GM18861 (cell line): ENCODE measurements at regions not wholly inside any gene's neighbourhood (a gene's known extent, or its start where the extent isn't known, plus 50 kb on each side); places are given as distances from the start of the nearest gene placed in this dataset.

Experiments used
- ATAC-seq: cut with Tn5 transposase; IDR thresholded peaks from one replicate; pipeline ENCODE4 v1.9.1; 2021; ENCODE audit not compliant: unreplicated experiment

- no peak for ATAC-seq
Measured at GRCh38 chr7:12741951-12742575, 54.6 kb downstream of the ARL4A start.

DNA sequence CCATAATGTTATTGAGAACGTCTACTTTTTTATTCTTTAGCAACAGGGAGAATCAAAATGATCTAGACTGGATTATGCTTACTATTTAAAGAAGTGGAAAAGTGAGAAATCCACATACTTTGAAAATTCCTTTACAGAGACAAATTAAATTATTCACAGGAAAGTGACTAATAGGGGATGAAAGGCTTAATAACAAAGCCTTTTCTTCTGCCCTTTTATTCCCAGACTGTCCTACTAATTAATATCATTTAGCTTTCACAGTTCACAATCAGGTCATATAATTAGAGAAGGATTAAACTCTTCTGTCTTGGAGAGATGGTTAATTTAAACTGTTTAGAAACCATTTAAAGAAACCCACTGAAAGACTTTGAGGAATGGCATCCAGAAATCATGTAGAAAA, 58.8 kb downstream of the ARL4A start:
- ATAC-seq: no peak

GRCh38 chr7:12747687-12748306, 60.4 kb downstream of the ARL4A start:
- ATAC-seq: no peak

DNA sequence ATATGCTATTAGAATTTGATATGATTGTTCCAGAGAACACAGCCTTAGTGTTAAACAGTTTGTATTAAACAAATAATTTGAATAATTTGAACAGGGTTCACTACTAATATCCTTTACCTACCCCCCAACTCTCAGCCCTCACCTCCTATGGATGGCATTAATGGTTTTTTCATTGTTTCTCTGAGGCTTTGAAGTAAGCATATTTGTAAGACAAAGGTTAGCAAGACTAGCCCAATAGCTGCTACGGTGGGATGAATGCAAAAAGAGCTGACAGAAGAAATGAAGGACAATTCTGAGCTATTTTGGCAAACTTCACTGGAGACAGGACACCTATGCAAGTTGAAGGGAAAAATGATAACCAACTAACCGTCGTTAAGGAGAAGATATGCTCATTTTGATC, 61.6 kb downstream of the ARL4A start:
- ATAC-seq: no peak

GRCh38 chr7:12749746-12750145, 62.3 kb downstream of the ARL4A start:
- ATAC-seq: no peak

DNA sequence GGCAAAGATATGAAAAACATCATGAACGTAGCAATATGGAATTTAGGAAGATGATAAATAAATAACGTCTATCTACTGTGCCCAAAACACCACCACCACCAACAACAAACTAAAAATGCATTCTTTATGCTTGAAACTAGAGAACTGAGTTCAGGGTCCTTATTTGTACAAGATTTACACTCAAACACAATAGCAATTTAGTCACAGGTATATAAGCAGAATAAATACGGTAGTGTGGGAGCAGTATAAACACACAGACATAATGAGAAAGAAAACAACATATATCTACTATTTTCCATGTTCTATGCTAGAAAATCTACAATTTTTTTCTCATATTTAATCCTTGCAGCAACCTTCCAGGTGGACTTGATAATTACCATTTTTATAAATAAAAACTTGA, 64.3 kb downstream of the ARL4A start:
- ATAC-seq: no peak

DNA sequence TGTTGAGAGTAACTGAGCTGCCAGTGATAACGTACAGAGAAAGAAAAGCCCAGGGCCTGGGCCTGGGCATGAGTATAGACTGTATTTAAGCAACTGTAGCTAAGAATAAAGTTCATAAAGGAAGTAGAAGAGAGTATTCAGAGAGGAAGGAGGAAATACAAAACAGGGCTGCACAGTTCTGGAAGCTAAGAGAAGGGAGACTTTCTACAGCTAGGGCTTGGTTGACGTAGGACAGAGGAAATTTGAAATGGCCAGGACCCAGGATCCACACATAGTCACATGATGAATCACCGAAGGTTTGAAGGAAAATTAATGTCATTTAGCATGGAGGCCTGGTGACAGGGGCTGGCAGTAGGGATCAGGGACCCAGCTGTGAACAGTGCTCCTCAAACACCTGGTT, 66.7 kb downstream of the ARL4A start:
- no peak for ATAC-seq

- ATAC-seq: no peak
Measured at GRCh38 chr7:12756821-12757220, 69.4 kb downstream of the ARL4A start.

GRCh38 chr7:12757443-12757842, 70.0 kb downstream of the ARL4A start:
- no peak for ATAC-seq

- ATAC-seq: no peak
Measured at GRCh38 chr7:12759151-12759550, 71.7 kb downstream of the ARL4A start.

DNA sequence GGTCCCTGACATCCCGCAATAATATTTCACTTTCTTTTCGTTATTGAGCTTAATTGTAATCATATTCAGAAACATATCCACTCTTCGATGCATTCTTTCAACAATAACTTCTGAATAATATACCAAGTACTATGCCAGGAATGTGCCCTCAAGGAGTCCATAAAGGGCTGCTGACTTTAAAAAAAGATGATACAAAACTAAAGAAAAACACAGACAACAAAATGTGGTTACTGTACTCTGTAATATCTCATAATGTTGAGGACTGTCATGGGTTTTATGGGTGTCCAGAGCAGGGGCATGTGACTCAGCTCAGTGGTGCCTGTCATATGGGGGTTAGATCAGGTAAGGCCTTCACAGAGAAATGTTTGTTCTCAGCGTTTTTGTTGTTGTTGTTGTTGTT, 73.7 kb downstream of the ARL4A start:
- no peak for ATAC-seq

DNA sequence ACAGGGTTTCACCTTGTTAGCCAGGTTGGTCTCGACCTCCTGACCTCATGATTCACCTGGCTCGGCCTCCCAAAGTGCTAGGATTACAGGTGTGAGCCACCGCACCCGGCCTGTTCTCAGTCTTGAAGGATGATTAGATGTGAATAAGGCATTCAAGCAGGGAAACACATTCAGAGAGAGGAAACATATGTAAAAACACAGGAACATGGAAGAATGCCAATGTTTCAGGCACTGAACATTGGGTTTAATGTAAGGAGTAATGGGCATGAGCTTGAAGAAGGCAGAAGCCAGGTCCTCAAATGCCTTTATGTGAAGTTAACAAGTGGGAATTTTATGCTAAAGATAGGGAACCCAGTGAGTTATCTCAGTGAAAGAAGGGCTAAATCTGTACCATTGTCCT, 74.3 kb downstream of the ARL4A start:
- no peak for ATAC-seq

DNA sequence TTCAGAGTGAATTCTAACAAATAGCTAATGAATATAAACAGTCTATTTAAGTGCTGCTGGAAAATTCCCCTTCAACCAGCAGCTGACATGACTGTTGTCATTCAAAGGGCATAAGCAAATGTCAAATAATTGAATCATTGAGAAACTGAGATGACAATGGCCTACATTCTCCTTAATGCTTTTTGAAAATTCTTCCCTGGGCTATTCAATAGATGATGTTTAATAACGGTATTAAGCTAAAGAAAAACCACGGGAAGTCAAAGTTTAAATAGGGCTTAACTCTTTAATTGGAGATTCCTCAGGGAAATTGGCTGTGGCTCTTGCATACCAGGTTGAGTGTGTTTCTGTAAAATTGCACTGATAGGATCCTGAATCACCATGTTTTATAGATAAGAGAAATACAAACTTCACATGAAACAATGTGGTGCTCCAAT, 77.0 kb downstream of the ARL4A start:
- ATAC-seq: no peak

GRCh38 chr7:12765431-12766100, 78.1 kb downstream of the ARL4A start:
- ATAC-seq: no peak

- no peak for ATAC-seq
Measured at GRCh38 chr7:12766416-12766815, 79.0 kb downstream of the ARL4A start.

DNA sequence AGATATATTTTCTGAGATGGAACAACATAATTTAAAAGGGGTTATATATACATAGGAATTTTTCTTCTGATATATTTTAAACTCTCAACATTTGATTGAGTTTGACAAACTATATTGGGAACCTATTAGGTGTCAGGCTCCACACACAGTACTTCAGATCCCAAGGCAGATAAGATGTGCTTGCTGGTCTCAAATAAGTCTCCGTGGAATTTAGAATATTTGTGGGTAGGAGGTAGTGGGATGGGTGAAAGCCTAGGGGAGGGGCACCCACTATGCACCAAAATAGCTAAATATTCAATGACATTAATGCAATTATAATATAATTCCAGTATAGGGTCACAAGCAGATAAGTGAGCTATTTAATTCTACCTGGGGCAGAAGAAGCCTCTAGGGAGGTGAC, 81.5 kb downstream of the ARL4A start:
- ATAC-seq: no peak

GRCh38 chr7:12769444-12769843, 82.0 kb downstream of the ARL4A start:
- no peak for ATAC-seq

DNA sequence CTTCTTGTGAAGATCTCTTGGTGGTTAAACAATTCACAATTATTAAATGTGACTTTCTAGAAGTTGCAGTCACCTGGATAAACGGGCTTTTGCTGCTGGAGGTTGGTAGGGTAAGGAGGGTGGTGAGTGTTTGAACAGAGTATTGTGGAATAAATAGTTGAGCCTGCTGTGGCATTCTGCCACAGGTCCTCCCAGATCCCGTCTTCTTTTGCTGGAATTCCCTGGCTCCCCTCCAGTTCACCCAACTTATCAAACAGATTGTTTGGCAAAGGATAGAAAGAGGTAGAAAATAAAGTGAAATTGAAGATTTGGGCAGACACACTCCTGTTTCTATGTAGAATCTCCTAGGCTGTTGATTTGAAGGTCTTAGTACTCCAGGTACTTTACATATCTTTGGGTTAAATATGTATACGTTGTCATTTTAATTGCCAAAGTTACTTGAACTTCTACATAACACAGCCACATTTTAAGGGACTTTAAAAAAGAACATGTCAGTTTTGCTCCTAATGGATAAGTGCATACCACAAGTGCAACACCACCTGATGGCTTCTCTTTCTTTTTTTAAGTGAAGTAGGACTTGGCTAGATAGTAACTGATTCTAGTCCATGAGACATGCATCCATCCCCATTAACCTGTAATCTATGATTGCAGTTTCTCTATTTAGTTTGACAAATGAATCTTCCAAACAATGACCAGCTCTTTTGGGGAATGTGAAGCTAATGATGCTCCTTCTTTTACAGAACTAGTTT, 83.0 kb downstream of the ARL4A start:
- ATAC-seq: no peak

DNA sequence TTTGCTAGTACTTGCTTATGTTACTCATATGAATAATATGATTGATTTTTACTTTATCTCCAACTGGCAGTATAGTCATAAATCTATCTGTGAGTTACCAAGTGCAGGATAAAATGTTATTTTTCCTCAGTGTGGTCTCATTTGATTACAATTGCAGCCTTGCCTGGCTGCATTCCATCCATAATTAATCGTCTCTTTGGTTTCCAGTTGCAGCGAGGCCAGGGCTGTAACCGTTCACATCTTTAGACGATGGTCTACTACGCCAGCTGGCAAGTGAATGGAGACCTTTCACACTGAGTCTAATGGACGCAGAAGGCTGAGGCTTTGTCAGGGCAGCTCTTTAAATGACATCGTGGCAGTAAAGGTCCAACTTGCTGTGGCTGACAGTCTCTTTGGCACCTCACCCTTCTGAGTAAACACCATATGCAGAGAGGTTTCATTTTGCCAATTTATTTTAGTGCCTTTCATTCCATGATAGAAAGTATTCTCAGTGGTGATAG, 84.0 kb downstream of the ARL4A start:
- no peak for ATAC-seq

DNA sequence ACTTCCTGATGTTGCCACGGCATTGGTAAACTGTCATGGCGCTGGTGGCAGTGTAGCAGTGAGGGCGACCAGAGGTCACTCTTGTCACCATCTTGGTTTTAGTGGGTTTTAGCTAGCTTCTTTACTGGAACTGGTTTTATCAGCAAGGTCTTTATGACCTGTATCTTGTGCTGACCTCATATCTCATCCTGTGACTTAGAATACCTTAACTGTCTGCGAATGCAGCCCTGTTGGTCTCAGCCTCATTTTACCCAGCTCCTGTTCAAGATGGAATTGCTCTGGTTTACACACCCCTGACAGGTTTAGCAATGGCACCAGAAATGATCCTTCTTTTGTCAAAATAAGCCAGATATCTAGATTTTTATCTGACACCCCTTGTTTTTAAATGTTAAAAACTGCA, 85.3 kb downstream of the ARL4A start:
- ATAC-seq: no peak

DNA sequence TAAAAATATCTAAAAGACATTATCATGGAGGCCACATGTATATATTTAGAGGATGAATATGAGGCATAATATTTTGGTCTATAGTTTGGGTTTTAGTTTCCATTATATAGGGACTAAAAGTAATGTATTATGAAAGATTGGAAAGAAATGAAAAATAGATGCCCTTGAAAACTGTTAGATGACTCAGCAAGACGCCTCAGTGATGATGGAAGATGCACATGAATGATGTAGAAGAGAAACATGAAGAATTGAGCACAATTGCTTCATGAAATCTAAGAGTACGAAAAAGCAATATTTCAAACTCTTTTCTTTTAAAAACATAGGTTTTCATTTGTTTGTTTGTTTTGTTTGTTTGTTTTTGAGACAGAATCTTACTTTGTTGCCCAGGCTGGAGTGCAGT, 89.8 kb downstream of the ARL4A start:
- no peak for ATAC-seq

GRCh38 chr7:12779947-12780346, 92.5 kb downstream of the ARL4A start:
- ATAC-seq: no peak
